ENCODE measurements at regions not wholly inside any gene's neighbourhood (a gene's known extent, or its start where the extent isn't known, plus 50 kb on each side); places are given as distances from the start of the nearest gene placed in this dataset.

GRCh38 chr1:18037651-18038050, 69.9 kb upstream of the IGSF21 start:
- no peak overlapping the region for H2AFZ ChIP-seq (ENCODE audit: insufficient read depth, low read length, poor library complexity)
- no peak overlapping the region for H3K4me2 ChIP-seq (ENCODE audit: low read length)
- no peak overlapping the region for H3K18ac ChIP-seq (ENCODE audit: low read length)
- no peak overlapping the region for H2BK120ac ChIP-seq (ENCODE audit: insufficient read depth, low read length, poor library complexity)
- peaks cover 12 to 13% of the 10 kb centered on the region in 2 experiments for H3K4me1 ChIP-seq (ENCODE audit: control insufficient read depth in 1 of 2, insufficient read depth in 2 of 2, low read length in 2 of 2)
- H3K79me1 ChIP-seq (ENCODE audit: low read length), result no peaks in the 10 kb centered on the region
- DNase-seq, result no peak
- H3K36me3 ChIP-seq (ENCODE audit: control insufficient read depth in 1 of 2, insufficient read depth in 2 of 2, low read length in 2 of 2), result no peaks in the 10 kb centered on the region
- H3K4me3 ChIP-seq (ENCODE audit: low read depth, low read length), result no peak overlapping the region
- H4K91ac ChIP-seq (ENCODE audit: low read depth, low read length), result no peak overlapping the region
- no peak overlapping the region for H2BK5ac ChIP-seq (ENCODE audit: low read depth, low read length, poor library complexity)
- H3K79me2 ChIP-seq (ENCODE audit: control insufficient read depth, insufficient read depth, low read length, poor library complexity), result no peaks in the 10 kb centered on the region
- H3K27ac ChIP-seq (ENCODE audit: low read depth, low read length), result no peak overlapping the region
- no CpG with 5 or more reads among the region's 1 CpG for WGBS (ENCODE audit: extremely low coverage, insufficient coverage, insufficient read length)
- no peak overlapping the region for H2AK5ac ChIP-seq (ENCODE audit: low read length)
- H3K23ac ChIP-seq (ENCODE audit: low read length), result no peak overlapping the region
- no peak overlapping the region for H4K8ac ChIP-seq (ENCODE audit: low read depth, low read length)
- H3K9me3 ChIP-seq (ENCODE audit: insufficient read depth, low read depth, low read length), result no peaks in the 10 kb centered on the region
- H2BK12ac ChIP-seq (ENCODE audit: low read length), result no peak overlapping the region
- no peak overlapping the region for H3K9ac ChIP-seq (ENCODE audit: low read length)
- no peak overlapping the region for H3K14ac ChIP-seq (ENCODE audit: low read length)
- H3K27me3 ChIP-seq (ENCODE audit: insufficient read depth, low read length), result no peaks in the 10 kb centered on the region
- H3K4ac ChIP-seq (ENCODE audit: low read depth, low read length), result no peak overlapping the region
- no peak overlapping the region for H4K12ac ChIP-seq (ENCODE audit: low read depth, low read length)

- no peaks in the 10 kb centered on the region for H3K79me1 ChIP-seq (ENCODE audit: low read length)
- H3K79me2 ChIP-seq (ENCODE audit: control insufficient read depth, insufficient read depth, low read length, poor library complexity), result no peaks in the 10 kb centered on the region
- H2BK5ac ChIP-seq (ENCODE audit: low read depth, low read length, poor library complexity), result no peak overlapping the region
- no peak overlapping the region for H3K14ac ChIP-seq (ENCODE audit: low read length)
- H2BK12ac ChIP-seq (ENCODE audit: low read length), result no peak overlapping the region
- H3K4me1 ChIP-seq (ENCODE audit: control insufficient read depth in 1 of 2, insufficient read depth in 2 of 2, low read length in 2 of 2), result peaks cover 12 to 13% of the 10 kb centered on the region in 2 experiments
- H3K4me3 ChIP-seq (ENCODE audit: low read depth, low read length), result no peak overlapping the region
- no peak overlapping the region for H3K9ac ChIP-seq (ENCODE audit: low read length)
- no peaks in the 10 kb centered on the region for H3K36me3 ChIP-seq (ENCODE audit: control insufficient read depth in 1 of 2, insufficient read depth in 2 of 2, low read length in 2 of 2)
- DNase-seq, result no peak
- 100% methylated on average over 2 of the region's 4 CpGs for WGBS (ENCODE audit: extremely low coverage, insufficient coverage, insufficient read length)
- no peak overlapping the region for H3K23ac ChIP-seq (ENCODE audit: low read length)
- no peak overlapping the region for H4K12ac ChIP-seq (ENCODE audit: low read depth, low read length)
- no peak overlapping the region for H4K8ac ChIP-seq (ENCODE audit: low read depth, low read length)
- H2AK5ac ChIP-seq (ENCODE audit: low read length), result no peak overlapping the region
- no peak overlapping the region for H2AFZ ChIP-seq (ENCODE audit: insufficient read depth, low read length, poor library complexity)
- H3K27ac ChIP-seq (ENCODE audit: low read depth, low read length), result no peak overlapping the region
- no peak overlapping the region for H3K4me2 ChIP-seq (ENCODE audit: low read length)
- no peak overlapping the region for H3K18ac ChIP-seq (ENCODE audit: low read length)
- H3K27me3 ChIP-seq (ENCODE audit: insufficient read depth, low read length), result no peaks in the 10 kb centered on the region
- H3K4ac ChIP-seq (ENCODE audit: low read depth, low read length), result no peak overlapping the region
- no peak overlapping the region for H2BK120ac ChIP-seq (ENCODE audit: insufficient read depth, low read length, poor library complexity)
- no peak overlapping the region for H4K91ac ChIP-seq (ENCODE audit: low read depth, low read length)
- no peaks in the 10 kb centered on the region for H3K9me3 ChIP-seq (ENCODE audit: insufficient read depth, low read depth, low read length)
Observed at GRCh38 chr1:18038051-18038450, 69.5 kb upstream of the IGSF21 start.

GRCh38 chr1:18039102-18039501, 68.5 kb upstream of the IGSF21 start:
- Histone ChIP-seq H2AFZ (ENCODE audit: insufficient read depth, low read length, poor library complexity) (no peak overlapping the region), H3K18ac (ENCODE audit: low read length) (no peak overlapping the region), H2AK5ac (ENCODE audit: low read length) (no peak overlapping the region), H4K8ac (ENCODE audit: low read depth, low read length) (no peak overlapping the region), H3K9ac (ENCODE audit: low read length) (no peak overlapping the region), H3K4me1 (ENCODE audit: control insufficient read depth in 1 of 2, insufficient read depth in 2 of 2, low read length in 2 of 2) (peaks cover 12 to 13% of the 10 kb centered on the region in 2 experiments), H3K23ac (ENCODE audit: low read length) (no peak overlapping the region), H3K4ac (ENCODE audit: low read depth, low read length) (no peak overlapping the region), H3K79me2 (ENCODE audit: control insufficient read depth, insufficient read depth, low read length, poor library complexity) (no peaks in the 10 kb centered on the region), H3K79me1 (ENCODE audit: low read length) (no peaks in the 10 kb centered on the region), H3K4me2 (ENCODE audit: low read length) (no peak overlapping the region), H3K27me3 (ENCODE audit: insufficient read depth, low read length) (no peaks in the 10 kb centered on the region), H4K12ac (ENCODE audit: low read depth, low read length) (no peak overlapping the region), H2BK120ac (ENCODE audit: insufficient read depth, low read length, poor library complexity) (no peak overlapping the region), H3K9me3 (ENCODE audit: insufficient read depth, low read depth, low read length) (no peaks in the 10 kb centered on the region), H3K27ac (ENCODE audit: low read depth, low read length) (no peak overlapping the region), H2BK12ac (ENCODE audit: low read length) (no peak overlapping the region), H3K4me3 (ENCODE audit: low read depth, low read length) (no peak overlapping the region), H3K36me3 (ENCODE audit: control insufficient read depth in 1 of 2, insufficient read depth in 2 of 2, low read length in 2 of 2) (no peaks in the 10 kb centered on the region), H4K91ac (ENCODE audit: low read depth, low read length) (no peak overlapping the region), H3K14ac (ENCODE audit: low read length) (no peak overlapping the region), H2BK5ac (ENCODE audit: low read depth, low read length, poor library complexity) (no peak overlapping the region)
- DNase-seq, result no peak
- WGBS (ENCODE audit: extremely low coverage, insufficient coverage, insufficient read length), result no CpG with 5 or more reads among the region's 1 CpG

- WGBS (ENCODE audit: extremely low coverage, insufficient coverage, insufficient read length), result no CpG with 5 or more reads among the region's 6 CpGs
- Histone ChIP-seq H3K4me3 (ENCODE audit: low read depth, low read length) (no peak overlapping the region), H3K18ac (ENCODE audit: low read length) (no peak overlapping the region), H2AFZ (ENCODE audit: insufficient read depth, low read length, poor library complexity) (no peak overlapping the region), H3K36me3 (ENCODE audit: control insufficient read depth in 1 of 2, insufficient read depth in 2 of 2, low read length in 2 of 2) (no peaks in the 10 kb centered on the region), H3K79me2 (ENCODE audit: control insufficient read depth, insufficient read depth, low read length, poor library complexity) (no peaks in the 10 kb centered on the region), H3K27me3 (ENCODE audit: insufficient read depth, low read length) (no peaks in the 10 kb centered on the region), H3K79me1 (ENCODE audit: low read length) (no peaks in the 10 kb centered on the region), H3K4me1 (ENCODE audit: control insufficient read depth in 1 of 2, insufficient read depth in 2 of 2, low read length in 2 of 2) (peaks cover 12 to 13% of the 10 kb centered on the region in 2 experiments), H2AK5ac (ENCODE audit: low read length) (no peak overlapping the region), H3K4ac (ENCODE audit: low read depth, low read length) (no peak overlapping the region), H2BK5ac (ENCODE audit: low read depth, low read length, poor library complexity) (no peak overlapping the region), H3K4me2 (ENCODE audit: low read length) (no peak overlapping the region), H4K8ac (ENCODE audit: low read depth, low read length) (no peak overlapping the region), H3K9ac (ENCODE audit: low read length) (no peak overlapping the region), H2BK120ac (ENCODE audit: insufficient read depth, low read length, poor library complexity) (no peak overlapping the region), H3K27ac (ENCODE audit: low read depth, low read length) (no peak overlapping the region), H3K23ac (ENCODE audit: low read length) (no peak overlapping the region), H4K12ac (ENCODE audit: low read depth, low read length) (no peak overlapping the region), H3K9me3 (ENCODE audit: insufficient read depth, low read depth, low read length) (no peaks in the 10 kb centered on the region), H3K14ac (ENCODE audit: low read length) (no peak overlapping the region), H2BK12ac (ENCODE audit: low read length) (no peak overlapping the region), H4K91ac (ENCODE audit: low read depth, low read length) (no peak overlapping the region)
- DNase-seq, result no peak
Observed at GRCh38 chr1:18041102-18041501, 66.5 kb upstream of the IGSF21 start.

Measured in trophoblast cell (in vitro differentiated cells and primary cell).